Breast epithelium (tissue), 3 donors: ENCODE measurements at regions not wholly inside any gene's neighbourhood (a gene's known extent, or its start where the extent isn't known, plus 50 kb on each side); places are given as distances from the start of the nearest gene placed in this dataset.

ENCODE experiments used
- POLR2AphosphoS5 ChIP-seq, 3 donors: sonication (generic); formaldehyde crosslinking; IDR thresholded peaks; one replicate each; pipeline ENCODE4 v1.6.1; 2017; ENCODE audit warnings: antibody characterized with exemption in 3 of 3
- TF ChIP-seq, protein P1 (sequence below), 3 donors: fragments of 450-650 bp; IDR thresholded peaks; one replicate each; pipeline ENCODE4 v1.5.1; 2016 to 2017; ENCODE audit warnings: antibody characterized with exemption in 3 of 3, mild to moderate bottlenecking in 3 of 3, moderate library complexity in 3 of 3

DNA sequence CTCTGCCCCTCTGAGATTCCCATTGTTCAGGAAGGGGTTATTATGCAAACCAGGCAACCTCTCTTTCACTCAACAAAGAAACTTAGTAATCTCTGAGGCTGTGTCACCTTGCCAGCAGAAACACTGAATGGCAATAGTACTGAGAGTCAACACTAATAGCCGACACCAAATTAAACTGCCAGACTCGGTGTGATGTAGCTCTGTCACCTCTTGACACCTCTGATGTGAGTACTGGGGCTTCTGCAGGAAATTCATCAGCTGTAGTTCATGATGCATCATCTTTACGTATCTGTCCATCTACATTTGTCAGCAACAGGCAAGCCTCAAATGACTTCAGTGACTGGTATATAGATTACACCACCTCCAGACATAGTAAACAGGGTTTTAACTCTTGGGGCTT is 65.0 kb upstream of the ONECUT1 start:
- no peak for TF ChIP-seq POLR2AphosphoS5 (IDR thresholded peaks at IDR 0.05)
- TF ChIP-seq, protein P1, sequence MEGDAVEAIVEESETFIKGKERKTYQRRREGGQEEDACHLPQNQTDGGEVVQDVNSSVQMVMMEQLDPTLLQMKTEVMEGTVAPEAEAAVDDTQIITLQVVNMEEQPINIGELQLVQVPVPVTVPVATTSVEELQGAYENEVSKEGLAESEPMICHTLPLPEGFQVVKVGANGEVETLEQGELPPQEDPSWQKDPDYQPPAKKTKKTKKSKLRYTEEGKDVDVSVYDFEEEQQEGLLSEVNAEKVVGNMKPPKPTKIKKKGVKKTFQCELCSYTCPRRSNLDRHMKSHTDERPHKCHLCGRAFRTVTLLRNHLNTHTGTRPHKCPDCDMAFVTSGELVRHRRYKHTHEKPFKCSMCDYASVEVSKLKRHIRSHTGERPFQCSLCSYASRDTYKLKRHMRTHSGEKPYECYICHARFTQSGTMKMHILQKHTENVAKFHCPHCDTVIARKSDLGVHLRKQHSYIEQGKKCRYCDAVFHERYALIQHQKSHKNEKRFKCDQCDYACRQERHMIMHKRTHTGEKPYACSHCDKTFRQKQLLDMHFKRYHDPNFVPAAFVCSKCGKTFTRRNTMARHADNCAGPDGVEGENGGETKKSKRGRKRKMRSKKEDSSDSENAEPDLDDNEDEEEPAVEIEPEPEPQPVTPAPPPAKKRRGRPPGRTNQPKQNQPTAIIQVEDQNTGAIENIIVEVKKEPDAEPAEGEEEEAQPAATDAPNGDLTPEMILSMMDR (IDR thresholded peaks at IDR 0.05): no peak
